SK-N-SH (cell line): ENCODE measurements at regions not wholly inside any gene's neighbourhood (a gene's known extent, or its start where the extent isn't known, plus 50 kb on each side); places are given as distances from the start of the nearest gene placed in this dataset.
"Not testable (repeated sequence)": the region's sequence is repeated elsewhere in the genome, so short reads cannot be mapped to it uniquely, and the experiment has no call there.

Experiments
- CTCF ChIA-PET: fragments of 300-600, 350-600 bp; formaldehyde crosslinking; extraction: SDS; loops from one replicate; lab custom pipeline; 2021; lab: Yijun Ruan, JAX
- POLR2A ChIA-PET: fragments of 350-600 bp; sonication (Branson Sonifier 250); formaldehyde crosslinking; extraction: SDS; loops from one replicate; lab custom pipeline; 2020; ENCODE audit warnings: antibody characterized with exemption, inconsistent platforms; lab: Yijun Ruan, JAX
- DNase-seq: peaks from one replicate; pipeline ENCODE4 v3.0.0; 2012
- H2AFZ ChIP-seq: fragments of 200-600 bp; sonication (generic); 2 replicates; pipeline ENCODE4 v1.8.1; 2016; ENCODE audit warnings: antibody characterized with exemption, mild to moderate bottlenecking, low read depth
- H3F3A ChIP-seq: fragments of 200-600 bp; sonication (generic); replicated peaks from 2 replicates; pipeline ENCODE3; 2016; ENCODE audit warnings: antibody characterized with exemption, mild to moderate bottlenecking; ENCODE audit not compliant: insufficient read depth
- H3K27ac ChIP-seq, 2 experiments: fragments of 200-500 bp in 1 of 2; fragments of 200-600 bp in 1 of 2; sonication (Bioruptor generic) in 1 of 2; sonication (generic), shearing (Covaris generic) in 1 of 2; 2 replicates each; pipeline versions ENCODE4 v1.5.1 to v1.6.1; 2014 to 2016; ENCODE audit warnings: low read depth in 2 of 2, inconsistent platforms in 1 of 2, low read length in 1 of 2, mild to moderate bottlenecking in 1 of 2, mixed read lengths in 1 of 2
- H3K27me3 ChIP-seq: fragments of 200-600 bp; sonication (generic), shearing (Covaris generic); 2 replicates; pipeline ENCODE4 v1.6.1; 2016; ENCODE audit warnings: mixed run types; ENCODE audit not compliant: insufficient read depth
- H3K36me3 ChIP-seq, 2 experiments: fragments of 200-500 bp in 1 of 2; fragments of 200-600 bp in 1 of 2; sonication (Bioruptor generic) in 1 of 2; sonication (generic) in 1 of 2; replicated peaks in 1 of 2; 2 replicates each; pipeline versions ENCODE3 to v1.5.1; 2014 to 2016; ENCODE audit warnings: low read length in 1 of 2, mild to moderate bottlenecking in 1 of 2; ENCODE audit not compliant: insufficient read depth in 2 of 2, control insufficient read depth in 1 of 2
- H3K4me1 ChIP-seq, 2 experiments: fragments of 200-500 bp in 1 of 2; fragments of 200-600 bp in 1 of 2; sonication (Bioruptor generic) in 1 of 2; sonication (generic), shearing (Covaris generic) in 1 of 2; 2 replicates each; pipeline versions ENCODE4 v1.5.1 to v1.6.1; 2014 to 2016; ENCODE audit warnings: low read depth in 1 of 2, low read length in 1 of 2, mixed run types in 1 of 2; ENCODE audit not compliant: insufficient read depth in 2 of 2, control insufficient read depth in 1 of 2
- H3K4me2 ChIP-seq: fragments of 200-600 bp; sonication (generic), shearing (Covaris generic); 2 replicates; pipeline ENCODE4 v1.6.1; 2017; ENCODE audit warnings: mixed run types
- H3K4me3 ChIP-seq, 2 experiments: fragments of 200-500 bp in 1 of 2; fragments of 200-600 bp in 1 of 2; sonication (Bioruptor generic) in 1 of 2; sonication (generic), shearing (Covaris generic) in 1 of 2; 2 replicates each; pipeline versions ENCODE4 v1.5.1 to v1.8.1; 2014 to 2016; ENCODE audit warnings: low read depth in 2 of 2, inconsistent platforms in 1 of 2, low read length in 1 of 2, mild to moderate bottlenecking in 1 of 2, mixed read lengths in 1 of 2, moderate library complexity in 1 of 2
- H3K79me2 ChIP-seq: fragments of 200-600 bp; sonication (generic); 2 replicates; pipeline ENCODE4 v1.8.1; 2017; ENCODE audit warnings: mild to moderate bottlenecking; ENCODE audit not compliant: insufficient read depth
- H3K9ac ChIP-seq: fragments of 200-600 bp; sonication (generic); 2 replicates; pipeline ENCODE4 v1.6.1; 2017; ENCODE audit warnings: mixed run types
- H3K9me2 ChIP-seq: fragments of 200-600 bp; sonication (generic); 2 replicates; pipeline ENCODE4 v1.6.1; 2017; ENCODE audit warnings: mixed run types
- H3K9me3 ChIP-seq: fragments of 200-600 bp; sonication (generic); 2 replicates; pipeline ENCODE4 v1.6.1; 2017; ENCODE audit warnings: mixed run types, mild to moderate bottlenecking, moderate library complexity
- H4K20me1 ChIP-seq: fragments of 200-600 bp; sonication (generic); 2 replicates; pipeline ENCODE4 v1.6.1; 2017; ENCODE audit warnings: mild to moderate bottlenecking, mixed run types; ENCODE audit not compliant: insufficient read depth
- EP300 ChIP-seq, 2 experiments: IDR thresholded peaks; 2 replicates each; pipeline versions ENCODE4 v1.4.0 to v1.6.1; 2012; ENCODE audit warnings: borderline replicate concordance in 1 of 2, low read depth in 1 of 2, low read length in 1 of 2
- FOXJ3 ChIP-seq: sonication (generic); formaldehyde crosslinking; IDR thresholded peaks from 2 replicates; pipeline ENCODE4 v1.5.1; 2020; ENCODE audit warnings: mild to moderate bottlenecking, missing genetic modification reagents
- IRF3 ChIP-seq: fragments of 150-350 bp; IDR thresholded peaks from 2 replicates; pipeline ENCODE4 v1.6.1; 2016; ENCODE audit warnings: mild to moderate bottlenecking, low read depth, low read length
- MAX ChIP-seq: IDR thresholded peaks from 2 replicates; pipeline ENCODE4 v1.4.0; 2012; ENCODE audit warnings: low read depth
- POLR2AphosphoS5 ChIP-seq: IDR thresholded peaks from 2 replicates; pipeline ENCODE4 v1.6.1; 2012; ENCODE audit warnings: low read depth, low read length
- RAD21 ChIP-seq: IDR thresholded peaks from 2 replicates; pipeline ENCODE4 v1.6.1; 2012; ENCODE audit warnings: mild to moderate bottlenecking, low read length
- RCOR1 ChIP-seq: fragments of 150-350 bp; IDR thresholded peaks from 2 replicates; pipeline ENCODE4 v1.6.1; 2017; ENCODE audit warnings: antibody characterized with exemption, low read length
- TAF1 ChIP-seq: IDR thresholded peaks from 2 replicates; pipeline ENCODE4 v1.6.1; 2012; ENCODE audit warnings: low read depth, mild to moderate bottlenecking, low read length, moderate library complexity, borderline replicate concordance
- USF1 ChIP-seq: IDR thresholded peaks from 2 replicates; pipeline ENCODE4 v1.4.0; 2012; ENCODE audit warnings: low read depth, borderline replicate concordance
- ZBTB33 ChIP-seq: IDR thresholded peaks from 2 replicates; pipeline ENCODE4 v1.4.0; 2012; ENCODE audit warnings: low read depth, borderline replicate concordance
- WGBS: methylation state at CpG from one replicate; pipeline ENCODE4 v1.1.6; 2017; ENCODE audit warnings: low lambda C conversion rate; 5-methylcytosine and 5-hydroxymethylcytosine counted together

- H3K4me2 ChIP-seq, result no peak overlapping the region
- POLR2A ChIA-PET, result no interaction called here
- H2AFZ ChIP-seq, result no peak overlapping the region
- no peaks in the 10 kb centered on the region for H4K20me1 ChIP-seq
- no peaks in the 10 kb centered on the region for H3K9me3 ChIP-seq
- DNase-seq, result no peak
- no peaks in the 10 kb centered on the region for H3K4me1 ChIP-seq
- H3K9me2 ChIP-seq, result no peaks in the 10 kb centered on the region
- no peak overlapping the region for H3K9ac ChIP-seq
- no peaks in the 10 kb centered on the region for H3K79me2 ChIP-seq
- 16% methylated on average over 12 of the region's 12 CpGs for WGBS
- no peak overlapping the region for H3K27ac ChIP-seq
- peaks cover 26% of the 10 kb centered on the region; the same call in 1 of the 2 replicates for H3K27me3 ChIP-seq
- CTCF ChIA-PET, result interaction anchor here (1.2 kb wide), 1 partner anchor 9 kb away, joined by 4 read pairs; no protein-coding TSS in a partner anchor
- H3F3A ChIP-seq, result no peaks in the 10 kb centered on the region
- TF ChIP-seq RAD21 (no peak), TAF1 (no peak), FOXJ3 (CRISPR knock-in tag) (no peak), RCOR1 (no peak), IRF3 (no peak), USF1 (no peak)
- TF ChIP-seq, all 33 proteins: peak for 0
- Histone ChIP-seq H3K4me3 (no peak overlapping the region), H3K36me3 (no peaks in the 10 kb centered on the region)
Observed at GRCh38 chr22:48483764-48484528, 1343.7 kb downstream of the BRD1 start.

- H3K4me2 ChIP-seq, result no peak overlapping the region
- POLR2A ChIA-PET, result no interaction called here
- CTCF ChIA-PET, result no interaction called here
Observed at GRCh38 chr22:48482771-48483170, 1344.9 kb downstream of the BRD1 start.

GRCh38 chr22:48482198-48482597 lies 1345.5 kb downstream of the BRD1 start:
- not testable (repeated sequence) for DNase-seq, H3K4me1 ChIP-seq

More at GRCh38 chr22:48482771-48483170, 1344.9 kb downstream of the BRD1 start:
- Histone ChIP-seq H4K20me1 (no peaks in the 10 kb centered on the region), H2AFZ (no peak overlapping the region), H3K9me3 (no peaks in the 10 kb centered on the region), H3K4me1 (no peaks in the 10 kb centered on the region), H3K79me2 (no peaks in the 10 kb centered on the region), H3K9me2 (no peaks in the 10 kb centered on the region), H3K4me3 (no peak overlapping the region), H3K27ac (no peak overlapping the region), H3K9ac (no peak overlapping the region), H3F3A (no peaks in the 10 kb centered on the region), H3K27me3 (peaks cover 16% of the 10 kb centered on the region; the same call in 1 of the 2 replicates), H3K36me3 (no peaks in the 10 kb centered on the region)
- TF ChIP-seq MAX (no peak), ZBTB33 (no peak), POLR2AphosphoS5 (no peak), RCOR1 (no peak), EP300 (IDR thresholded peaks at IDR 0.05; ENCODE audit: borderline replicate concordance in 1 of 2, low read depth in 1 of 2, low read length in 1 of 2) (no peak)
- whole genome bisulfite sequencing, result 10% methylated on average over 2 of the region's 2 CpGs
- DNase-seq, result no peak

More at GRCh38 chr22:48482198-48482597, 1345.5 kb downstream of the BRD1 start:
- H3K4me2 ChIP-seq, H3K79me2 ChIP-seq, CTCF ChIA-PET, H3K9ac ChIP-seq, H4K20me1 ChIP-seq, H3F3A ChIP-seq, H3K27ac ChIP-seq, H3K36me3 ChIP-seq, POLR2A ChIA-PET, H2AFZ ChIP-seq, H3K4me3 ChIP-seq, H3K9me2 ChIP-seq, H3K9me3 ChIP-seq: not testable (repeated sequence)
- H3K27me3 ChIP-seq, result peaks cover 13% of the 10 kb centered on the region; the same call in 1 of the 2 replicates
- WGBS, result 45% methylated on average over 11 of the region's 11 CpGs
